ENCODE measurements at regions not wholly inside any gene's neighbourhood (a gene's known extent, or its start where the extent isn't known, plus 50 kb on each side); places are given as distances from the start of the nearest gene placed in this dataset.

DNA sequence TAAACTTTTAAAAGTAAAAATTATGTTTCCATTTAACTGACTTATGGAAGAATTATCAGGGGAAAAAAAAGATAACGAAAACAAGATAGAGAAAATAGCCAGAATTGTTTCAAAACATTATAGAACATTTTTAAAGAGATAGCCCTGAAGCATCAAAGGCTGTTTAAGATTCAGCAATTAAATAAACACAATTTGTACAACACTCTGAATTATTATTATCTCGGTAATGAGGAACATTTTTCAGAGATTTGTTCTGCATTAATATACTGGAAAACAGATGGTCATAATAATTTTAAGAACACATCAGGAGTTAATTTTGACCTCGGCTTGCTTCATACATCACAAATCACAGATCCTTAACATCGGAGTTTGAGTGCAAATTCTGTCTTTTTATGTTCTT lies 643.8 kb downstream of the SORCS1 start:
- no peak for DNase-seq (ENCODE audit: low read depth, low spot score)
- no peak overlapping the region for H3K4me3 ChIP-seq (ENCODE audit: low read length)

DNA sequence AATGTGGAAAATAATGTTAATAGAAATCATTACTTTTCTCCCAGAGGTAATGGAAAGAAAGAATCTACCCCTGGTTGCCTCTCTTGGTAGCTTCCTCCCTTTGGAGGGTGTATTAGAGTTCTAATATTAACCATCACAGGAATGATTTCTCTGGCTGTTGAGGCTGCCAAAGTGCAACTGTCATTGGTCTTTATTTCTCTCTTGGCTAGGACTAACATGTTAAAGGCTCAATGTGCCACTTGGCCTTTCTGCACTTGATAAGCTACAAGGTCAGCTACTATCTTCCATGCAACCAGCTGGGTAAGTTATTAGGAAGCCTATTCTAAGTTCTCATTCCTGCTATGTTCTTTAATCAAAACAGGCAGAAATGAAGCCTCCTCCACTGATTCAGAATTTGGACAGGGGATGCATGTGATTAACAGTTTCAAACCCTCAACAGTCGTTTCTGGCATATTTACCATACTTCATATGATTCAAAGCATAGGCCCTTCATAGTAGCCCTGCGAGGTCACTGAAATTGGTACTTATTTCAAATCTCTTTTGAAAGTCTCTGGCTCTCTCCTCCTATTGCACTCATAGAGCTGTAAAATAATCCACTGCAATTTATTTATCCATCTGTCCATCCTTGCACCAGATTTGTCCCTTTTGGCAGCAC lies 645.0 kb downstream of the SORCS1 start:
- H3K4me3 ChIP-seq (ENCODE audit: low read length), result no peak overlapping the region
- DNase-seq (ENCODE audit: low read depth, low spot score), result no peak

DNA sequence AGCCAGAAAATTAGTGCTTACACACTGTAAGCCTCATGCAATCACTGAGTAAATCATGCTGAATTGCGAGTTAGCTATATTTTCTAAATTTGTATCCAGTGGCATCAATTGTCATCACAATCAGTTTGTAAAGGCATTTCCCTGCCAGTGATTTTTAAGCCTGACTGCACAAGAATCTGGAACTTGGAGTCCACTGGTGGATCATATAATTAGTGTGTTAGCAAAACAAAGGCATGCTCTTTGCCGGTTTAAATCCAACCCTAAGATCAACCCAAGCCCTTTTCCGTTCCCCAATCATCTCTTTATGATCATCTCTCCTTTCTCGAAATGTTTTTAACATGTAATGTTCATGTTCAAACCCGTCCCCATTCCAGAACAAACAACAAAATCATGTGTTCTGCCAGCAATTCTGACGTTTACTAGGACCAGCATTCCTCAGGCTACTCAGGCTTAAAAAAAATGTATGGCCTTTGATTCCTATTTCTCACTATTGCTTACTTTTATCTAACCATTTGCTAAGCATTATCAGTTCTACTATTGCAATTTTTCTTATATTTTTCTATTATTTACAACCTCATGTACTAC lies 649.2 kb downstream of the SORCS1 start:
- DNase-seq (ENCODE audit: low read depth, low spot score), result no peak
- H3K4me3 ChIP-seq (ENCODE audit: low read length), result no peak overlapping the region

DNA sequence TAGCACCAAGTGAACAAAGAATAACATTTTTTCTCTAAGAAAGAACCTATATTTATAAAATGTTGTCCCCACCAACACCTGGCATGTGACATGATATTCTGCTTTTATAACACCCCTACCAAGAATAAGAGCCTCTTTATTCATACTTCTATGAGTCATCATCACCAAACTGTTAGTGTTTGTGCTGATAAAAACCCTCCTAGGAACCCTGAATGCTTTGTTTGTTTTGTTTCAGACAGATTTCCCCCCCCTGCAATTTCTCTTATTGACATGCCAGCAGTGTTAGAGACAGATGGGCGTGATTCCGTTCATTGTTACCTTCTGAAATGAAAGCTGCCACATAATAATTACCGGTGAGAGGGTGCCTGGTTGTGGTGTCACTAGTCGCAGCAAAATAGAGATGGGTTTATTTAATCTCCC lies 651.1 kb downstream of the SORCS1 start:
- no peak overlapping the region for H3K4me3 ChIP-seq (ENCODE audit: low read length)
- no peak for DNase-seq (ENCODE audit: low read depth, low spot score)

DNA sequence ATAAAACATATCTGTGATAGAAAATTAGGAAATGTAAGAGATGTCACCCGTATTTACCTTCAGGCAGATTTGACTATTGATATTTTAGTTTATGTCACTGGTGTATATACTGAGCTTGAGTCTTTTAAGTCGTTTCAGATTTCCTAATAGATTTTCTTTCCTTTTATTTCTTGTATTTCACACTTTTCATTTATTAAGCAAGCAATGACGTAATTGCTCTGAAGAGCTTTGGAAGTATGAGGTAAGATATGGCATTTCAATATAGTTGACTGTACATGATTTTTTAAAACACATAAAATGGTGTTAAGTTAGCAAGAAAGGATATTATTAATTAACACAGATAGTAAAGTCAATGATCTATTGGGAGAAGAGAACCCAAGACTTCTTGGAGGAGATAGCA lies 652.6 kb downstream of the SORCS1 start:
- no peak overlapping the region for H3K4me3 ChIP-seq (ENCODE audit: low read length)
- no peak for DNase-seq (ENCODE audit: low read depth, low spot score)

DNA sequence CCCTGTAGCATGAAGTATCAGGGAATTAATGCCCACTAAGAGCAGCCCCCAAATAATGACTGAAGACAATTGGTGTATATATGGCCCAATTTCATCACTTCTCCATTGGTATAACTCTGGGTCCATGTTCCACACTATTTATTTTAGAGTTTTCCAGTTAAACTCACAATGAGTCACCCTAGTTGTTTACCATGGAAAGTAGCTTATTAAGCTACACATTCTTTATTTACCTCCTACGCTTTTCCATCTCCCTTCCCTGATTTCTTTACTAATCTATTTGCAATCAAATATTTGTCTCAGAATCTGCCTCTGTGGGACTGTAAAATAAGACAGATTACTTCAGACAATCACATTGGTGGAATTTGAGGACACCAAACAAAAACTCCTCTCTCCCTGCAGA lies 655.6 kb downstream of the SORCS1 start:
- H3K4me3 ChIP-seq (ENCODE audit: low read length), result no peak overlapping the region
- DNase-seq (ENCODE audit: low read depth, low spot score), result no peak

DNA sequence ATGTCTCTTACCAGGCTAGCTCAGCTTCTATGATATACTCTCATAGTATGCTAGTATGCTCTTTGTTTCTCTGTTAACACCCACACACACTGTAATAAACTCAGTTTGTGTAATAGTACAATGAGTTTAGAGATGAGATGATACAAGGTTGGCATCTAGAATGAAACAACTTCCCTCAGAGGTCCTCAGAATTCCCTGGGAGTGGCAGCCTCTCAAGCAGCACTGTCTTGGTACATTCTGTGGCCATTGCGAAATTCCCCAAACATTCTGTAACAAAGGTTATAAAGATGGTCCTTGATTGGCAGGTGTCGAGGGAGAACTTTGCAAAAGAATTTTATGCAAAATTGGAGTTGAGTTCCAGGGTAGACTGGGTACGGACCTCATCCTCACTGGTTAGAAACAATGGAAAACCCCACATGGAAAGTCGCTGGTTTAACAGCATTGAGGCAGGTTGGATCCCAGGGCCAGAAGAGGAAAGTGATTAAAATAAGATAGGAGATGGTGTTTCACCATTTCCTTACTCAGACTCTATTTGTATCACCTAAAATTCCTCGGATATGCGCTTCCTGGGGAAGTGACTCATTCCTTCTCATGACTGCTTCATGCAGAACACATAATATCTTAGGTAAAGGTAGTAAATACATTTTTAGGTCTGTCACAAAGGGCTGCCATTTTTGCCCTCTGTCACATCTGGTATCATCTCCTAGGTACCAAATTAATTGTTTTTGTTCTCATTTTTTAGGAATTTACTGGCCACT lies 657.8 kb downstream of the SORCS1 start:
- DNase-seq (ENCODE audit: low read depth, low spot score), result no peak
- H3K4me3 ChIP-seq (ENCODE audit: low read length), result no peak overlapping the region

DNA sequence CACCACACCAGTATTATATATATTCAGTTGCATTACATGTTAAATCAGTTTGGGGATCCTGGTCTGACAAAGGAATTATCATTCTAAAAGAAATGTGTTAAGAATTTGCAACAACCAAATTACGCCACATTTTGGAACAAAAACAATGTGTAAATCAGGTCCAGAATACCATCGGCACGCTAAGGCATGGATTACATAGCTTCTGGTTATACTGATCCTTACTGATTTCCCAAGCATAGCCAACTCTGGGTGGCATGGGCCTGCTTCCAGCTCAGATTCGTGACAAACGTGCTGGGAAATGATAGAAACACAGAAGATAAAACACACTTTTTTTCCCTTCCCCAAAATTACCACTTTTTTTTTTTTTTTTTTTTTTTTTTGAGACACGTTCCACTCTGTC lies 660.0 kb downstream of the SORCS1 start:
- H3K4me3 ChIP-seq (ENCODE audit: low read length), result no peak overlapping the region
- DNase-seq (ENCODE audit: low read depth, low spot score), result no peak

DNA sequence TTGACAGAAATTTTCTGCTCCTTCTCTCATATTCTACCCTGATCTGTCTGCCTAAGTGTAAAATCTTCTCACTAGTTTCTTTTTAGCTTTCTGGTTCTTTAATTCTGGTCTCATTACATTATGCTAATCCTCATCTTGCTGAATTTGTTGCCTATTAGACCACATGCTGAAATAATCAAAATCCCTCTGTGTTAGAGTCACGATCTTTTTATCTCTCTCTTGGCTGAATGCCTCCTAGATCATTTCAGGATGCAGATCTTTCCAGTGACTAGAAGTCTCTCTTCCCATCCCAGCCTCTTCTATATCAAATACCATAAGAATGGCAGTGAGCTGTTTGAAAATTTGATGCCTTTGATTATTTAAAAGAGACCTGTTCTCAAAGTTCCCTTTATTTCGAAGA lies 661.9 kb downstream of the SORCS1 start:
- H3K4me3 ChIP-seq (ENCODE audit: low read length), result no peak overlapping the region
- DNase-seq (ENCODE audit: low read depth, low spot score), result no peak

DNA sequence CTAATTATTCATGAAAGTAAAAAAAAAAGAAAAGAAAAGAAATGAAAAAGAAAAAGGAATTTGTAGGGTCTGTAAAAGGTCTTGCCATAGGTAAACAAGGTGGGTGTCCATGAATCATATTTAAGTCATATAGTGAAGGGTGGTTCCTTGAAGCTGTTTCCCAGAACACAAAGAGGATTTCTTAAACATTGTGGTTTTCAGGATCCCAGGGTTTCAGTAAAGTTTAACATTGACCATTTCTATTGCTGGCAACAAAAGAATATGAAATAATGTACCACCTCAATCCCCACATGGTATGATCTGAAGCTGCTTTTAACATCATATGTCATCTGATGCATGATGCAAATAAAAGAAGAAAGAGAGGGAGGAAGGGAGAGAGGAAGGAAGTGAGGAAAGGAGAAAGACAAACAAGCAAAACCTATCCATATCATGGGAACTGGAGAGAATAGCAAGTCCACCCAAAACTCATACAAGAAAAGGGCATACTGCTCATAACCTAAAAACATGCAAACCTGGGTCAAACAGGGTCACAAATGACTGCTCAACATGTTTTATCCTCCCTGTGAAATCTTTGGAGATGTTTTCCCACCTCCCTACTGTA lies 663.5 kb downstream of the SORCS1 start:
- H3K4me3 ChIP-seq (ENCODE audit: low read length), result no peak overlapping the region
- no peak for DNase-seq (ENCODE audit: low read depth, low spot score)

DNA sequence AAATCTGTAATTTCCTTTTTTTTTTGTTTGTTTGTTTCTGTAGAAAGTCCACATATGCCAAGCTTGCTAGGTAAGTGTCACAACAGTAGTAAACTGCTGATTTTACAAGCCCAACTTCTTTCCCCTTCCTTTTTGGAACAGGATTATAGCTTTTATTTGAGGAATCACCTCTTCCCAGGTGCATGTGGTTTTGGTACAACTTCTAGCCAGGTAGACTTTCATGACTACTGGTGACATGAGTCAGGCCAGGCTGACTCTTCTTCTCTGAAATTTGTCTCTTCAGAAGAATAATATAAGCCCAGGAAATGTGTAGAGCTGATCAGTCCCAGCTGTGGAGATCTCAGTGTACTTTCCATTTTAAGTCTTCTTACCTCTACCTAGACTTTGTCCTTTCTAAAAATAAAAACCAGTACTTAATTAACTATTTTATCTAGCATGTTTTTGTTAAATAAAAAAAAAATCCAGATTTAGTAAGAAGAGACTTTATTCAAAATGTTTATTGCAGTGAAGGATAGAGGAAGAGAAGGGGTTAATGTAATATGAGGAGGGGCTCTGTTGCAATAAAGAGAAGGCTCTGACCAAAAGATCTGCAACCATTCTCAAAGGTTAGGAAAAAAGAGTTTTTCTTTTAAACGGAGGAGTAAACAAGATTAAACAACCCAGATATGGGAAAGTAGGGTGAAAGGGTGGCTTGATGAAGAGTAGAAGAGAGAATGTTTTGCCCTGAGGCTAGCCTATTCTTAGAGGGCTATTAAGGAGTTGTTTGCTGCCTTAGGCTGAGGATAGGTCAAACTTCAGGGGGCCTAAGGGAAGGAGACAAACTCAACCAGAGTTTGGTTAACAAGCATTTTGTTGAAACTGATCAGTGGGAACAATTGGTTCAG lies 664.2 kb downstream of the SORCS1 start:
- no peak overlapping the region for H3K4me3 ChIP-seq (ENCODE audit: low read length)
- no peak for DNase-seq (ENCODE audit: low read depth, low spot score)

DNA sequence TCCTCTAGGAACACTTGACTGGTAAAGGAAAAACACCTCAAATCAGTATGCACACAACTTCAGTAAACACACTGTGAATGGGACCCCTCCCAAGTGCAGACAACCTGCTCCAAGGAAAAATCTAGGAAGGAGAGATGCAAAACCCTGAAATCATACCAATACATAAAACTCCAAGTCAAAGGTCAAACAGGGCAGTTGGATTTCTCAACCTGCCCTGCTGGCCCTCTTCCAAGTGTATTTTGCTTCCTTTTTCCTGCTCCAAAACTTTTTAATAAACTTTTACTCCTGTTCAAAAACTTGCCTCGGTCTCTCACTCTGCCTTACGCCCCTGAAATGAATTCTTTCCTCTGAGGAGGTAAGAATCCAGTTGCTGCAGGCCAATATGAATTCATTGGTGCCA lies 665.1 kb downstream of the SORCS1 start:
- DNase-seq (ENCODE audit: low read depth, low spot score), result no peak
- H3K4me3 ChIP-seq (ENCODE audit: low read length), result no peak overlapping the region

DNA sequence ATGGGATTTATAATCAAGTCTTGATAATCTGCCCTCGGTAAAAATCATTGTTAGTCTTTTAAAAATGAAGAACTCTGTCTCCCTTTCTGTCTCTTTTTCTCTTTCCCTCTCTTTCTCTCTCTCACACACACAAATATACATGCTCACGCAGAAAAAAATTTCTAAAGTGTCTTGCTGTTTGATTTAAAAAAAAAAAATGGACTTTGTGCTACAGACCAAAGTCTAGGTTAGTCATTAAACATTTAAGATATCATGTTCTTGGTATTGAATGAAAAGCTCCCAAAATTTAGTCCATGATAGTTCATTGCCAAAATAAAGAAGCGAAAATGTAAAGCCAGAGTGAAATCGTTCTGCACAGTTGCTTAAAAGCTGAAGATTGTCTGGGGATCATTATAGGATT lies 665.8 kb downstream of the SORCS1 start:
- H3K4me3 ChIP-seq (ENCODE audit: low read length), result no peak overlapping the region
- no peak for DNase-seq (ENCODE audit: low read depth, low spot score)

DNA sequence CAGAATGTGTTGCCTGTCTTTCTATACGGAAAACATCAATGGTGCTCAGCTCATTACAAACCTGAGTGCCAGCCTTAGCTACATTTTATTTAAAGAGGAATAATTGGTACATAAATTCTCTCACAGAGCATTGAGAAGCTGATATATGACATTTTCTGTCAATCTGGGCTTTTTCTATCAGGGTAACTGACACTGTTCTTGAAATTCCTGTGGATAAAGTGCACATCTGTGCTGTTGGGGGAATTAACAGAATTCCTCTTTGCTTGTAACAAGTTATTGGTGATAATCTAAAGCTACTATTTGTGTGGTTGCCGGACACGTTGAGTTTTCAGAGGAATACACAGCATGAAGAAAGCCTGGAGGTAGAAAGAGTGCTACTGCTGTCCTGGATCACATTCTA lies 668.6 kb downstream of the SORCS1 start:
- H3K4me3 ChIP-seq (ENCODE audit: low read length), result no peak overlapping the region
- DNase-seq (ENCODE audit: low read depth, low spot score), result no peak

DNA sequence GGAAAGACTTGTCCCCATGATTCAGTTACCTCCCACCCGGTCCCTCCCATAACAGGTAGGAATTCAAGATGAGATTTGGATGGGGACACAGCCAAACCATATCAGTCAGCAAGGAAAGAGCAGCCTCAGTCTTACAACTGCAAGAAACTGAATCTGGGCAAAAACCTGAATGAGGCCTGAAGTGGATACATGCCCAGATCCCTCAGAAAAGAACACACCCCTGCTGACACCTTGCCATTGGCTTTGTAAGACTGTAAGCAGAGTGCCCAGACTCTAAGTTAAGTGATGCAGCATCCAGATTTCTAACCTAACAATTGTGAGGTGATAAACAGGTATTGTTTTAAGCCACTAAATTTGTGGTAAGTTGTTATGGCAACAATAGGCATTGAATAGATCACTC lies 670.8 kb downstream of the SORCS1 start:
- H3K4me3 ChIP-seq (ENCODE audit: low read length), result no peak overlapping the region
- no peak for DNase-seq (ENCODE audit: low read depth, low spot score)

DNA sequence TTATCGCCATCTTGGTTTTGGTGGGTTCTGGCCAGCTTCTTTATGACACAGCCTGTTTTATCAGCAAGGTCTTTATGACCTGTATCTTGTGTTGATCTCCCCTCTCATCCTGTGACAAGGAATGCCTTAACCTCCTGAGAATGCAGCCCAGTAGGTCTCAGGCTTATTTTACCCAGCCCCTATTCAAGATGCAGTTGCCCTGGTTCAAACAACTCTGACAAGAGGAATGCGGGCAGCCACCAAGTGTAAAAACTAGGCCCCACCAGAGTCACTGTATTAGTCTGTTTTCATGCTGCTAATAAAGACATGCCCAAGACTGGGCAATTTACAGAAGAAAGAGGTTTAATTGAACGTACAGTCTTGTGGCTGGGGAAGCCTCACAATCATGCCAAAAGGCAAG lies 671.3 kb downstream of the SORCS1 start:
- no peak for DNase-seq (ENCODE audit: low read depth, low spot score)
- no peak overlapping the region for H3K4me3 ChIP-seq (ENCODE audit: low read length)

DNA sequence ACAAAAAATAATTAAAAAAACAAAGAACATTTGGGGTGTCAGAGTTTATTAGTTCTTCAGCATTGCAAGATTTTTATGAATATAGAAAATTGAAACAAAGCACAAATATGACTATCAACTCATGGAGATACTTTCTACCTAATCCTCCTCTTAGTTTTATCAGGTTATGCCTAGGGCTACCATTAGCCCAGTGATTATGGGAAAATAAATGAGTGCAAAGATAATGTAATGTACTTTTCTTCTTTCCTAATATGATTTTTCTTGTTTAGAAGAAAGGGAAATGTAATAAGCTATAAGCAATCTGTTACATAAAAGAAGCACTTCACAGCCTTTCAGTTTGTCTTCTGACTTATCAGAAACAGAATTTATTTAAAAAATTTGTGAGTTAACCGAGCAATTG lies 676.8 kb downstream of the SORCS1 start:
- DNase-seq (ENCODE audit: low read depth, low spot score), result no peak
- no peak overlapping the region for H3K4me3 ChIP-seq (ENCODE audit: low read length)

DNA sequence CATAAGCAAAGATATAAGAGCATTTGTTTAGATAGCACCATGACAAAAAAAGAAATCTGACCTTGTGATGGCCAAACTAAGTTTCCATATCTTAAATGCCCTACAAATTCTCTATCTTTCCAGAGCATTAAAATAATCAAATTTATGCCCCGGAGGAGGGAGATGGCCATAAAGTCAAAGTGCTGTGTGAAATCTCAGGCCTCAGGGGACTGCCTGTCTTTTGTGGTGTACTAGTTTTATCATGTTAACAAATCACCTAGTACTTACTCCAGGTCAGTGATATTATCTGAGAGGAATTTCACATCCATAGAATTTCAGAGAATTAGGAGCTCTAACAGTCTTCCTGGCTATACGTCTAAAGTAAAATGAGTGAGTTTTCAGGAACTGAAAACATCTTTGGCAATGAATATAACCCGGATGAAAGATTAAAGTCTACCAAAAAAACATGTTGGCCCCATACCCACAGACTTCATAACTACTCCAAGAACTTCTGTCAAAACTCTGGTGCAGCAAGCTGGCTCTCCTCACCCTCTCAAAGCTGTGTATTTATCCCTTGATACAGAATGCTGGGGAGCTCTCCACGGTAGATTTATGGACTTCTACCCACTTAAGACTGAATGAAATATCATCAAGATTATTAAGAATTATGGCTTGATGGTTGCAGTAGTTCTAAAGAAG lies 682.8 kb downstream of the SORCS1 start:
- DNase-seq (ENCODE audit: low read depth, low spot score), result no peak
- no peak overlapping the region for H3K4me3 ChIP-seq (ENCODE audit: low read length)

DNA sequence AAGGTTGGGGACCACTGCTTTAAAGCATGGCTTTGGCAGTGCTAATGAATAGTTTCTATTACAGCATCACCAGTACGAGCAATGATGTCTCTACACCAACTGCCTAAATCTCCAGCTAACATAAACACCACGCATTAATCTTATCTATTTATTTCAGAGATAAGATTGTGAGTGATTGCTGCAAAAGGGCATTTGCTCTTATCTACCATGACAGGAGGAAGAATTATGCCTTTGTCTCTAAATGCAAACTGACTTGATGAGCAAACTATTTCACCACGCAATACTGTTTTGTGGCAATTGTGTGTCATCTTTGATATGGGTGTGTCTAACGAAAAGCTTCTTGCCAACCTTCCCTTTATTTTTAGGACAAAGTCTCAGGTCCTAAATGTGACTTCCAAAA lies 684.9 kb downstream of the SORCS1 start:
- no peak for DNase-seq (ENCODE audit: low read depth, low spot score)

More for the DNA sequence above, 684.9 kb downstream of the SORCS1 start:
- H3K4me3 ChIP-seq (ENCODE audit: low read length), result no peak overlapping the region

Measured in Jurkat, Clone E6-1 (cell line).